Spinal cord (tissue), 9 donors: ENCODE measurements at regions not wholly inside any gene's neighbourhood (a gene's known extent, or its start where the extent isn't known, plus 50 kb on each side); places are given as distances from the start of the nearest gene placed in this dataset.
A peak's percentile ranks its signal among the peaks of the same experiment; 100 is the strongest.
"Not testable (repeated sequence)": the region's sequence is repeated elsewhere in the genome, so short reads cannot be mapped to it uniquely, and the experiment has no call there.

ENCODE experiments used
- DNase-seq, 6 donors: peaks; one replicate each; pipeline versions ENCODE4 v3.0.0 to v3.0.0-alpha.2; 2013 to 2015; ENCODE audit warnings: low spot score in 6 of 6, low read depth in 4 of 6
- H3K27ac ChIP-seq: one replicate; pipeline ENCODE4 v1.5.1; 2013; ENCODE audit warnings: low read depth, low read length, control low read depth
- H3K27me3 ChIP-seq: one replicate; pipeline ENCODE4 v1.6.1; 2013; ENCODE audit warnings: low read length; ENCODE audit not compliant: control insufficient read depth, insufficient read depth
- H3K36me3 ChIP-seq: one replicate; pipeline ENCODE4 v1.6.1; 2013; ENCODE audit warnings: low read length; ENCODE audit not compliant: control insufficient read depth, insufficient read depth
- H3K4me1 ChIP-seq: one replicate; pipeline ENCODE4 v1.6.1; 2013; ENCODE audit warnings: low read length; ENCODE audit not compliant: control insufficient read depth, insufficient read depth
- H3K4me3 ChIP-seq: one replicate; pipeline ENCODE4 v1.5.1; 2013; ENCODE audit warnings: low read depth, low read length, control low read depth
- H3K9me3 ChIP-seq: one replicate; pipeline ENCODE4 v1.6.1; 2013; ENCODE audit warnings: low read length; ENCODE audit not compliant: control insufficient read depth, insufficient read depth
- WGBS: methylation state at CpG from one replicate; pipeline ENCODE4 v1.1.5; 2013; ENCODE audit warnings: missing lambda C conversion rate; ENCODE audit not compliant: insufficient coverage; 5-methylcytosine and 5-hydroxymethylcytosine counted together
- donor health status: healthy.

- Histone ChIP-seq H3K27ac (peak overlapping the region; percentile 48), H3K4me1 (peaks cover 7% of the 10 kb centered on the region), H3K4me3 (no peak overlapping the region), H3K9me3 (no peaks in the 10 kb centered on the region), H3K27me3 (no peaks in the 10 kb centered on the region), H3K36me3 (no peaks in the 10 kb centered on the region)
- DNase-seq: peak in 3 of 6 donors; percentile 44 to 89 (median 72)
- 7% methylated on average over 2 of the region's 8 CpGs for WGBS
These were observed 59.0 kb upstream of the ZNF532 start for GRCh38 chr18:58805467-58806187.

GRCh38 chr18:58806826-58807714, 57.6 kb upstream of the ZNF532 start:
- Histone ChIP-seq H3K27me3 (no peaks in the 10 kb centered on the region), H3K4me1 (peaks cover 7% of the 10 kb centered on the region), H3K36me3 (no peaks in the 10 kb centered on the region), H3K4me3 (no peak overlapping the region), H3K27ac (no peak overlapping the region), H3K9me3 (no peaks in the 10 kb centered on the region)
- WGBS: 94% methylated on average over 11 of the region's 20 CpGs
- DNase-seq: no peak

- 92% methylated on average over 7 of the region's 10 CpGs for WGBS
- Histone ChIP-seq H3K9me3 (no peaks in the 10 kb centered on the region), H3K27me3 (no peaks in the 10 kb centered on the region), H3K27ac (no peak overlapping the region), H3K4me3 (no peak overlapping the region), H3K4me1 (peaks cover 7% of the 10 kb centered on the region), H3K36me3 (no peaks in the 10 kb centered on the region)
- no peak for DNase-seq
These were observed 56.9 kb upstream of the ZNF532 start for GRCh38 chr18:58807766-58808165.

- Histone ChIP-seq H3K27ac (no peak overlapping the region), H3K27me3 (no peaks in the 10 kb centered on the region), H3K36me3 (no peaks in the 10 kb centered on the region), H3K4me1 (peaks cover 7% of the 10 kb centered on the region), H3K4me3 (no peak overlapping the region), H3K9me3 (no peaks in the 10 kb centered on the region)
- no peak for DNase-seq
- WGBS: 83% methylated on average over 9 of the region's 10 CpGs
These were observed 56.3 kb upstream of the ZNF532 start for GRCh38 chr18:58808349-58808748.

DNA sequence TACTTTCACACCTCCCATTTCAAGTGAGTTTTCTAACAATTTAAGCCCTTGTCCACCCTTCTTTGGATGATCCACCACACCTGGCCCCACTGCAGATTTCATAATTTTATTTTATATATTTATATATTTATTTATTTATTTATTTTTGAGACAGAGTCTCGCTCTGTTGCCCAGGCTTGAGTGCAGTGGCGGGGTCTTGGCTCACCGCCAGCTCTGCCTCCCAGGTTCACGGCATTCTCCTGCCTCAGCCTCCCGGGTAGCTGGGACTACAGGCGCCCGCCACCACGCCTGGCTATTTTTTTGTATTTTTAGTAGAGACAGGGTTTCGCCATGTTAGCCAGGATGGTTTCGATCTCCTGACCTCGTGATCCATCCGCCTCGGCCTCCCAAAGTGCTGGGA, 52.8 kb upstream of the ZNF532 start:
- WGBS: 97% methylated on average over 4 of the region's 13 CpGs

DNA sequence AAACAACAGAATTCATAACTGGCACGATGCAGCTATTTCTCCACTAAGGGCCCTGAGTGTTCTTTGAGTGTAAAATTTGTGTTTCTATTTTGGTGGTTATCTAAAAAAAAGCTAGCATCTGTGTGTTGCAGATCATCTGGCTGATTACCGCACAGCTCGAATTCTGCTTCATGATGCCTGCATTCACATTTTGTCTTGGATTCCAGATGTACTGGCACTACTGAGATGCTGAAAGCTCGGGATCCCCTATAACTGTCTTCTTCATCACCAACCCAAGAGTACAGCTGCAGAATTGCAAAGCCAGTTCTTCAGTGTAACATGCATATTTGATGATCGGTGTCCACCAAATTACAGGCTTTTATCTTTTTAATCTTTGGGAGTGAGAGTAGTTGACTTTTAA, 51.6 kb upstream of the ZNF532 start:
- Histone ChIP-seq H3K9me3 (no peaks in the 10 kb centered on the region), H3K27me3 (no peaks in the 10 kb centered on the region), H3K27ac (peak overlapping the region; percentile 26), H3K4me3 (no peak overlapping the region), H3K36me3 (no peaks in the 10 kb centered on the region), H3K4me1 (no peaks in the 10 kb centered on the region)
- DNase-seq: peak in 2 of 6 donors; percentile 37 to 74
- WGBS: 61% methylated on average over 2 of the region's 5 CpGs

More for the DNA sequence above, 52.8 kb upstream of the ZNF532 start:
- not testable (repeated sequence) for H3K9me3 ChIP-seq, DNase-seq, H3K27ac ChIP-seq, H3K4me3 ChIP-seq, H3K4me1 ChIP-seq, H3K27me3 ChIP-seq, H3K36me3 ChIP-seq

DNA sequence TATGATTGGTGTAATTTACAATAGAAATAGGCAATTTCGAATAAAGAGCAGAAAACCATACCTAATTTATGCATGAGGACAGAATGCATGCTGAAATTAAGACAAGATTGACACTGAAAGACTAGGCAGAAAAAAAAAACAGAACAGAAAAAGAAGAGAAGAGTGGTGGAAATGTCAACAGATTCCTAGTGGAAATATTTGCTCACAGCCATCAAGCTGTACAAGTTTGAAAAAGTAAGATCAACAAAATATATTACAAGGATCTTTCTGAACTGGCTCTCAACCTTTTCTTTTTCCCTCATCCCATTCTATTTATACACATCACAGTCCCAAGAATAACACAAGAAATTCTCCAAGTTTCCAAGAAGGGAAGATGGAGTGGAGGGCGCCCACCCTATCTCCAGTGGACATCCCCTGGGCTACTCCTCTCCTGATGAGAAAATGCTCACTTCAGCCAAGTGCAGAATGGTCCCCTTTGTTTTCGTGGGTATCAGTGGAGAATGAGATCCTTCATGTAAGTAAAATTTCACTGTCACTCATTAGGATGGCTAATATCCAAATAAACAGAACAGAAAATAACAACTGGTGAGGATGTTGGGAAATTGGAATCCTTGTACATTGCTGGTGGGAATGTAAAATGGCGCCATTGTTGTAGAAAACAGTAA, 51.0 kb upstream of the ZNF532 start:
- no peaks in the 10 kb centered on the region for H3K27me3 ChIP-seq
- DNase-seq: peak in 1 of 6 donors; percentile 38
- no peaks in the 10 kb centered on the region for H3K36me3 ChIP-seq
- H3K9me3 ChIP-seq: no peaks in the 10 kb centered on the region
- no peaks in the 10 kb centered on the region for H3K4me1 ChIP-seq
- H3K4me3 ChIP-seq: no peak overlapping the region
- no CpG with 5 or more reads among the region's 4 CpGs for WGBS
- H3K27ac ChIP-seq: peak overlapping the region; percentile 36

GRCh38 chr18:58814317-58814716, 50.4 kb upstream of the ZNF532 start:
- no peaks in the 10 kb centered on the region for H3K36me3 ChIP-seq
- no CpG with 5 or more reads among the region's 4 CpGs for WGBS

More at GRCh38 chr18:58814317-58814716, 50.4 kb upstream of the ZNF532 start:
- H3K27ac ChIP-seq: peak overlapping the region; percentile 36
- H3K4me3 ChIP-seq: no peak overlapping the region
- H3K4me1 ChIP-seq: peaks cover 1% of the 10 kb centered on the region
- no peaks in the 10 kb centered on the region for H3K9me3 ChIP-seq
- no peak for DNase-seq
- H3K27me3 ChIP-seq: no peaks in the 10 kb centered on the region
